ENCODE measurements at regions not wholly inside any gene's neighbourhood (a gene's known extent, or its start where the extent isn't known, plus 50 kb on each side); places are given as distances from the start of the nearest gene placed in this dataset.

GRCh38 chr12:115500872-115501271 lies 776.6 kb downstream of the MED13L start:
- no peak for DNase-seq (ENCODE audit: low spot score)
- H3K4me3 ChIP-seq, result no peak overlapping the region
- TF ChIP-seq, protein P1, sequence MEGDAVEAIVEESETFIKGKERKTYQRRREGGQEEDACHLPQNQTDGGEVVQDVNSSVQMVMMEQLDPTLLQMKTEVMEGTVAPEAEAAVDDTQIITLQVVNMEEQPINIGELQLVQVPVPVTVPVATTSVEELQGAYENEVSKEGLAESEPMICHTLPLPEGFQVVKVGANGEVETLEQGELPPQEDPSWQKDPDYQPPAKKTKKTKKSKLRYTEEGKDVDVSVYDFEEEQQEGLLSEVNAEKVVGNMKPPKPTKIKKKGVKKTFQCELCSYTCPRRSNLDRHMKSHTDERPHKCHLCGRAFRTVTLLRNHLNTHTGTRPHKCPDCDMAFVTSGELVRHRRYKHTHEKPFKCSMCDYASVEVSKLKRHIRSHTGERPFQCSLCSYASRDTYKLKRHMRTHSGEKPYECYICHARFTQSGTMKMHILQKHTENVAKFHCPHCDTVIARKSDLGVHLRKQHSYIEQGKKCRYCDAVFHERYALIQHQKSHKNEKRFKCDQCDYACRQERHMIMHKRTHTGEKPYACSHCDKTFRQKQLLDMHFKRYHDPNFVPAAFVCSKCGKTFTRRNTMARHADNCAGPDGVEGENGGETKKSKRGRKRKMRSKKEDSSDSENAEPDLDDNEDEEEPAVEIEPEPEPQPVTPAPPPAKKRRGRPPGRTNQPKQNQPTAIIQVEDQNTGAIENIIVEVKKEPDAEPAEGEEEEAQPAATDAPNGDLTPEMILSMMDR (IDR thresholded peaks at IDR 0.05), result no peak
- H3K27ac ChIP-seq, result no peak overlapping the region

GRCh38 chr12:115495300-115495699 lies 782.2 kb downstream of the MED13L start:
- Histone ChIP-seq H3K27ac (no peak overlapping the region), H3K4me3 (no peak overlapping the region)
- DNase-seq (ENCODE audit: low spot score), result no peak
- TF ChIP-seq, protein P1 (IDR thresholded peaks at IDR 0.05), result no peak

- DNase-seq (ENCODE audit: low spot score), result no peak
- Histone ChIP-seq H3K27ac (no peak overlapping the region), H3K4me3 (no peak overlapping the region)
- TF ChIP-seq, protein P1 (IDR thresholded peaks at IDR 0.05), result no peak
These were observed 784.9 kb downstream of the MED13L start for GRCh38 chr12:115492553-115492952.

DNA sequence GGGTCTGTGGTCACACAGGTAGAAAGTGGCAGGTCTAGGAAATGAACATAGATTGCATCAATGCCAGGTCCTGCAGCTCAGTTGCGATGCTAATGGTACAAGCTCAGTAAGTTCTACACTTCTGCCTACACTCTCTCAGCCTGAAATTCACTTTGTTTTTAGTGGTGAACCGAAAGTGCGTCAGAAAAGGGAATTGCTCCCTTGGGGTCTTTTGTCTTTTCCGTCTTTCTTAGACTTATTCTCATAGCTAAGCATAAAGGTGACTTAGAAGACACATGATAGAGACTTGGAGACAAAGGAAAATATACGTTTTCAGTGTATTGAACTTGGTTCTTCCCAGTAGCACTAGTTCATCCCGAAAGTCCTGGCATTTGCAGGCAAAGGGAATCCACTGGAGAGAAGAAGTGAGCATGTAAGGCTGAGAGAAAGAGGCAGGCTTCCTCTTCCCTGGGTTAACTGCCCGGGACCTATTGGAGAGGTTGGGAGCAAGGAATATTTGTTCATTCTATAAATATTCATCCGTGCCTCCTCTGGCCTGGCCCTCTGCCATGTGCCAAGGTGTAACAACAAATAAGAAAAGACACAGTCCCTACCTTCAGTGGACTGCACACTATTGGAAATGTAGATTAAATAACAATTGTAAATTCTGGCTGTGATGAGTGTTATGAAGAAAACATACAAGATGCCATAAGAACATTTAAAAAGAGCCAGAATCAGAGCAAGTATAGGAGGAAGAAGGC lies 785.8 kb downstream of the MED13L start:
- no peak for DNase-seq (ENCODE audit: low spot score)
- Histone ChIP-seq H3K27ac (no peak overlapping the region), H3K4me3 (no peak overlapping the region)
- TF ChIP-seq, protein P1 (IDR thresholded peaks at IDR 0.05), result no peak

GRCh38 chr12:115489253-115489652 lies 788.2 kb downstream of the MED13L start:
- Histone ChIP-seq H3K27ac (no peak overlapping the region), H3K4me3 (no peak overlapping the region)
- DNase-seq (ENCODE audit: low spot score), result no peak
- TF ChIP-seq, protein P1 (IDR thresholded peaks at IDR 0.05), result no peak

DNA sequence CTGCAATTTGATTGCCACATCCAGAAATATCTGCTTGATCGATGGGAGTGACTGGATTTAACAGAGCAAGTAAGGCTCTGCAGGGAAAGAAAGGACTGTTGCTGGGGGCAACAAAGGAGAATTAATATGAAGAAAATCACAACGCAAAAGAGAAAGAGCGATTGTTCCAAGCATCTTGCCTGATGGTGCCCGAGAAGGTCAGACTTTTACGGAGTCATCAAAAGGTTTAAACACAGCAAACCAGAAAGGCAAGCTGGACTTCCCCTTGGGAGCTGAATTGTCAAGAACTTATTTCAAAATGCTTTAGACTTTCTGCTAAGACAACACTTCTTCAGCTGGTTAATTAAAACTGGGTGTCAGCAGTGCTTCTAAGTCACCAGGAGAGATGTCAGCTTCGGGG lies 791.5 kb downstream of the MED13L start:
- no peak for DNase-seq (ENCODE audit: low spot score)
- TF ChIP-seq, protein P1 (IDR thresholded peaks at IDR 0.05), result no peak
- Histone ChIP-seq H3K27ac (no peak overlapping the region), H3K4me3 (no peak overlapping the region)

GRCh38 chr12:115485503-115485902 lies 792.0 kb downstream of the MED13L start:
- Histone ChIP-seq H3K4me3 (no peak overlapping the region), H3K27ac (no peak overlapping the region)
- TF ChIP-seq, protein P1 (IDR thresholded peaks at IDR 0.05), result no peak
- DNase-seq (ENCODE audit: low spot score), result no peak

All from coronary artery (tissue), 2 donors.